GM12878 (cell line): ENCODE measurements at regions not wholly inside any gene's neighbourhood (a gene's known extent, or its start where the extent isn't known, plus 50 kb on each side); places are given as distances from the start of the nearest gene placed in this dataset.

Experiments used
- ATAC-seq: fragments of 200-7000 bp; cut with Tn5 transposase; 3 replicates; pipeline ENCODE4 v1.9.1; 2020; ENCODE audit warnings: mild to moderate bottlenecking, moderate library complexity
- BruUV-seq: library from RNA; stranded (reverse); fragments of 400-500 nt; replicated peaks from 2 replicates; lab custom pipeline; 2021; lab: Mats Ljungman, UMichigan
- CTCF ChIA-PET: fragments of 300-600 bp; sonication (Branson Sonifier 250); formaldehyde crosslinking; extraction: SDS; loops from one replicate; lab custom pipeline; 2021; ENCODE audit warnings: inconsistent platforms; lab: Yijun Ruan, JAX
- POLR2A ChIA-PET: fragments of 350-600 bp; formaldehyde crosslinking; extraction: SDS; loops from one replicate; lab custom pipeline; 2021; ENCODE audit warnings: inconsistent platforms; lab: Charles Lee
- RAD21 ChIA-PET: fragments of 300-600 bp; sonication (Branson Sonifier 250); formaldehyde crosslinking; loops from one replicate; lab custom pipeline; 2023; ENCODE audit warnings: antibody characterized with exemption; ENCODE audit not compliant: unreplicated experiment; lab: Charles Lee
- SMC1A ChIA-PET: fragments of 300-600 bp; sonication (Branson Sonifier 250); formaldehyde crosslinking; loops from one replicate; lab custom pipeline; 2023; ENCODE audit not compliant: unreplicated experiment, uncharacterized antibody; lab: Charles Lee
- DNase-seq: peaks from one replicate; pipeline ENCODE4 v3.0.0-alpha.2; 2011; ENCODE audit warnings: low read depth, low spot score
- FAIRE-seq: peaks from 3 replicates; lab custom pipeline; 2011; peaks lifted over from hg19 to GRCh38; lab: Jason Lieb, UNC
- H2AFZ ChIP-seq: 2 replicates; pipeline ENCODE4 v1.6.0; 2011; ENCODE audit warnings: low read depth, low read length, control low read depth; ENCODE audit not compliant: control insufficient read depth
- H3K27ac ChIP-seq: 2 replicates; pipeline ENCODE4 v1.5.1; 2011; ENCODE audit warnings: control low read depth; ENCODE audit not compliant: control insufficient read depth, insufficient read depth
- H3K27me3 ChIP-seq, 2 experiments: replicated peaks in 1 of 2; 2 replicates each; pipeline versions ENCODE4 v1.6.0 to v1.6.1; 2011; ENCODE audit warnings: low read length in 1 of 2; ENCODE audit not compliant: control insufficient read depth in 2 of 2, insufficient read depth in 2 of 2
- H3K36me3 ChIP-seq, 2 experiments: 2 replicates each; pipeline ENCODE4 v1.5.1; 2011; ENCODE audit warnings: low read length in 1 of 2; ENCODE audit not compliant: control insufficient read depth in 2 of 2, insufficient read depth in 2 of 2
- H3K4me1 ChIP-seq: 2 replicates; pipeline ENCODE4 v1.6.1; 2011; ENCODE audit warnings: mild to moderate bottlenecking, low read length, moderate library complexity, mixed read lengths; ENCODE audit not compliant: control insufficient read depth, insufficient read depth
- H3K4me2 ChIP-seq: 2 replicates; pipeline ENCODE4 v1.6.0; 2011; ENCODE audit warnings: control low read depth; ENCODE audit not compliant: control insufficient read depth, insufficient read depth
- H3K4me3 ChIP-seq: fragments of 200-600 bp; sonication (generic); 2 replicates; pipeline ENCODE4 v1.5.1; 2016
- H3K79me2 ChIP-seq: 2 replicates; pipeline ENCODE4 v1.6.0; 2011; ENCODE audit warnings: low read length; ENCODE audit not compliant: control insufficient read depth, insufficient read depth
- H3K9ac ChIP-seq: 2 replicates; pipeline ENCODE4 v1.8.0; 2011; ENCODE audit warnings: low read length, control low read depth, mixed read lengths; ENCODE audit not compliant: control insufficient read depth, insufficient read depth
- H3K9me3 ChIP-seq: replicated peaks from 3 replicates; pipeline ENCODE4 v1.5.1; 2011; ENCODE audit warnings: mild to moderate bottlenecking, low read length; ENCODE audit not compliant: control insufficient read depth, insufficient read depth
- H4K20me1 ChIP-seq: 2 replicates; pipeline ENCODE4 v1.6.0; 2011; ENCODE audit not compliant: control insufficient read depth, insufficient read depth
- BACH1 ChIP-seq: fragments of 450-650 bp; IDR thresholded peaks from 2 replicates; pipeline ENCODE4 v1.6.1; 2017; ENCODE audit warnings: mild to moderate bottlenecking, borderline replicate concordance
- CBX5 ChIP-seq: sonication (generic); IDR thresholded peaks from 2 replicates; pipeline ENCODE4 v1.6.1; 2016; ENCODE audit warnings: low read depth, moderate library complexity, mild to moderate bottlenecking, inconsistent platforms
- E2F4 ChIP-seq: IDR thresholded peaks from 2 replicates; pipeline ENCODE4 v1.6.1; 2012; ENCODE audit warnings: low read depth, low read length, improper control_type of control experiment
- EED ChIP-seq: sonication (generic); IDR thresholded peaks from 2 replicates; pipeline ENCODE4 v1.6.1; 2016; ENCODE audit warnings: antibody characterized with exemption, low read depth
- KDM1A ChIP-seq: fragments of 200-600 bp; sonication (generic); IDR thresholded peaks from 2 replicates; pipeline ENCODE4 v1.6.1; 2016; ENCODE audit warnings: borderline replicate concordance
- MEF2A ChIP-seq: IDR thresholded peaks from 2 replicates; pipeline ENCODE4 v1.6.1; 2011; ENCODE audit warnings: low read depth, mild to moderate bottlenecking, low read length, moderate library complexity; ENCODE audit not compliant: insufficient read depth
- MLLT1 ChIP-seq: fragments of 450-650 bp; IDR thresholded peaks from 2 replicates; pipeline ENCODE4 v1.6.1; 2016; ENCODE audit warnings: mild to moderate bottlenecking
- MTA3 ChIP-seq: IDR thresholded peaks from 2 replicates; pipeline ENCODE4 v1.6.1; 2012; ENCODE audit warnings: low read length, inconsistent platforms, borderline replicate concordance
- NBN ChIP-seq: fragments of 450-650 bp; IDR thresholded peaks from 2 replicates; pipeline ENCODE4 v1.6.1; 2016
- NFYA ChIP-seq: IDR thresholded peaks from 2 replicates; pipeline ENCODE4 v1.6.1; 2011; ENCODE audit warnings: low read depth, mild to moderate bottlenecking, low read length, improper control_type of control experiment, borderline replicate concordance
- NFYB ChIP-seq: IDR thresholded peaks from 2 replicates; pipeline ENCODE4 v1.6.1; 2011; ENCODE audit warnings: low read depth, mild to moderate bottlenecking, low read length, improper control_type of control experiment, moderate library complexity; ENCODE audit not compliant: insufficient read depth
- RELA ChIP-seq: fragments of 450-650 bp; IDR thresholded peaks from 2 replicates; pipeline ENCODE4 v1.8.0; 2014; ENCODE audit warnings: borderline replicate concordance; ENCODE audit not compliant: partially characterized antibody
- RUNX3 ChIP-seq: IDR thresholded peaks from 2 replicates; pipeline ENCODE4 v1.6.1; 2012; ENCODE audit warnings: low read length, inconsistent platforms
- SMARCA5 ChIP-seq: fragments of 450-650 bp; IDR thresholded peaks from 2 replicates; pipeline ENCODE4 v1.6.1; 2017; ENCODE audit warnings: mild to moderate bottlenecking
- SREBF1 ChIP-seq: IDR thresholded peaks from 2 replicates; pipeline ENCODE4 v1.6.1; 2012; ENCODE audit warnings: mild to moderate bottlenecking, low read length
- SUPT20H ChIP-seq: IDR thresholded peaks from 2 replicates; pipeline ENCODE4 v1.6.1; 2011; ENCODE audit warnings: low read depth, mild to moderate bottlenecking, low read length, moderate library complexity, borderline replicate concordance; ENCODE audit not compliant: control insufficient read depth
- TCF3 ChIP-seq: IDR thresholded peaks from 2 replicates; pipeline ENCODE4 v1.6.1; 2012; ENCODE audit warnings: low read depth, mild to moderate bottlenecking, low read length, borderline replicate concordance; ENCODE audit not compliant: insufficient read depth
- whole genome bisulfite sequencing: methylation state at CpG from one replicate; pipeline ENCODE4 v1.1.6; 2016; ENCODE audit warnings: low lambda C conversion rate; ENCODE audit not compliant: insufficient replicate concordance, insufficient coverage; ENCODE audit errors: missing lambda C conversion rate; 5-methylcytosine and 5-hydroxymethylcytosine counted together
- in situ Hi-C: fragments of 300-500 bp; cut with MboI; formaldehyde crosslinking; loops from 9 replicates; pipeline ENCODE4 v1.14.3; 2018; ENCODE audit warnings: mixed read lengths
- intact Hi-C: fragments of 100-400 bp; cut with micrococcal nuclease; formaldehyde crosslinking; loops from one replicate; pipeline ENCODE4 v1.14.2; 2022; ENCODE audit not compliant: unreplicated experiment
- TF ChIP-seq, protein P1 (sequence below): IDR thresholded peaks from 2 replicates; pipeline ENCODE4 v1.6.1; 2011; ENCODE audit warnings: borderline replicate concordance, low read depth, mild to moderate bottlenecking, moderate library complexity, low read length; ENCODE audit not compliant: insufficient read depth, poor library complexity, severe bottlenecking
- TF ChIP-seq, protein P2 (sequence below): fragments of 450-650 bp; IDR thresholded peaks from 2 replicates; pipeline ENCODE4 v1.6.1; 2017; ENCODE audit warnings: mild to moderate bottlenecking, low read depth, inconsistent platforms; ENCODE audit not compliant: poor library complexity, severe bottlenecking

GRCh38 chr13:90623318-90624011, 724.0 kb upstream of the MIR17HG start:
- no peaks in the 10 kb centered on the region for H4K20me1 ChIP-seq
- in situ Hi-C loops (no loop called here), intact Hi-C loops (no loop called here)
- H3K79me2 ChIP-seq = no peaks in the 10 kb centered on the region
- FAIRE-seq = no peak
- no peaks in the 10 kb centered on the region for H3K9me3 ChIP-seq
- no peak overlapping the region for H3K4me3 ChIP-seq
- 34% methylated on average over 3 of the region's 3 CpGs for WGBS
- SMC1A ChIA-PET = no interaction called here
- no peaks in the 10 kb centered on the region for H3K36me3 ChIP-seq
- H3K27ac ChIP-seq = no peak overlapping the region
- no peak for DNase-seq
- RAD21 ChIA-PET = no interaction called here
- no peaks in the 10 kb centered on the region for H3K4me1 ChIP-seq
- no peak overlapping the region for H2AFZ ChIP-seq
- CTCF ChIA-PET = no interaction called here
- H3K9ac ChIP-seq = no peak overlapping the region
- no peak overlapping the region for H3K4me2 ChIP-seq
- no peaks in the 10 kb centered on the region for H3K27me3 ChIP-seq
- POLR2A ChIA-PET = no interaction called here
- BruUV-seq = no TSS peak
- no peak; the same call in 2 of the 3 replicates for ATAC-seq
- TF ChIP-seq CBX5 = no peak
- TF ChIP-seq NBN = no peak
- no peak for TF ChIP-seq BACH1
- no peak for TF ChIP-seq MLLT1
- TF ChIP-seq MTA3 = no peak
- TF ChIP-seq SREBF1 = no peak
- TF ChIP-seq RUNX3 = no peak
- no peak for TF ChIP-seq SUPT20H
- TF ChIP-seq, protein P1, sequence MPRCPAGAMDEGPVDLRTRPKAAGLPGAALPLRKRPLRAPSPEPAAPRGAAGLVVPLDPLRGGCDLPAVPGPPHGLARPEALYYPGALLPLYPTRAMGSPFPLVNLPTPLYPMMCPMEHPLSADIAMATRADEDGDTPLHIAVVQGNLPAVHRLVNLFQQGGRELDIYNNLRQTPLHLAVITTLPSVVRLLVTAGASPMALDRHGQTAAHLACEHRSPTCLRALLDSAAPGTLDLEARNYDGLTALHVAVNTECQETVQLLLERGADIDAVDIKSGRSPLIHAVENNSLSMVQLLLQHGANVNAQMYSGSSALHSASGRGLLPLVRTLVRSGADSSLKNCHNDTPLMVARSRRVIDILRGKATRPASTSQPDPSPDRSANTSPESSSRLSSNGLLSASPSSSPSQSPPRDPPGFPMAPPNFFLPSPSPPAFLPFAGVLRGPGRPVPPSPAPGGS = no peak
- TF ChIP-seq MEF2A = no peak
- no peak for TF ChIP-seq KDM1A
- no peak for TF ChIP-seq SMARCA5
- no peak for TF ChIP-seq EED
- TF ChIP-seq RELA = no peak
- no peak for TF ChIP-seq E2F4
- TF ChIP-seq NFYB = no peak
- TF ChIP-seq NFYA = no peak
- no peak for TF ChIP-seq TCF3
- TF ChIP-seq, protein P2, sequence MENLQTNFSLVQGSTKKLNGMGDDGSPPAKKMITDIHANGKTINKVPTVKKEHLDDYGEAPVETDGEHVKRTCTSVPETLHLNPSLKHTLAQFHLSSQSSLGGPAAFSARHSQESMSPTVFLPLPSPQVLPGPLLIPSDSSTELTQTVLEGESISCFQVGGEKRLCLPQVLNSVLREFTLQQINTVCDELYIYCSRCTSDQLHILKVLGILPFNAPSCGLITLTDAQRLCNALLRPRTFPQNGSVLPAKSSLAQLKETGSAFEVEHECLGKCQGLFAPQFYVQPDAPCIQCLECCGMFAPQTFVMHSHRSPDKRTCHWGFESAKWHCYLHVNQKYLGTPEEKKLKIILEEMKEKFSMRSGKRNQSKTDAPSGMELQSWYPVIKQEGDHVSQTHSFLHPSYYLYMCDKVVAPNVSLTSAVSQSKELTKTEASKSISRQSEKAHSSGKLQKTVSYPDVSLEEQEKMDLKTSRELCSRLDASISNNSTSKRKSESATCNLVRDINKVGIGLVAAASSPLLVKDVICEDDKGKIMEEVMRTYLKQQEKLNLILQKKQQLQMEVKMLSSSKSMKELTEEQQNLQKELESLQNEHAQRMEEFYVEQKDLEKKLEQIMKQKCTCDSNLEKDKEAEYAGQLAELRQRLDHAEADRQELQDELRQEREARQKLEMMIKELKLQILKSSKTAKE = no peak
